Colonic mucosa (tissue), 4 donors: ENCODE measurements at regions not wholly inside any gene's neighbourhood (a gene's known extent, or its start where the extent isn't known, plus 50 kb on each side); places are given as distances from the start of the nearest gene placed in this dataset.

Experiments used
- DNase-seq: peaks from one replicate; pipeline ENCODE4 v3.0.0-alpha.2; 2020
- H3K27ac ChIP-seq: fragments of 200-600 bp; one replicate; pipeline ENCODE4 v1.8.0; 2021
- H3K27me3 ChIP-seq: fragments of 200-600 bp; one replicate; pipeline ENCODE4 v1.8.0; 2021
- H3K36me3 ChIP-seq: fragments of 200-600 bp; one replicate; pipeline ENCODE4 v1.8.0; 2021
- H3K4me1 ChIP-seq: fragments of 200-600 bp; one replicate; pipeline ENCODE4 v1.8.0; 2021; ENCODE audit warnings: mild to moderate bottlenecking
- H3K4me3 ChIP-seq: fragments of 200-600 bp; one replicate; pipeline ENCODE4 v1.8.0; 2021
- H3K9ac ChIP-seq, 2 donors: one replicate each; pipeline ENCODE4 v1.7.0; 2013; ENCODE audit warnings: control low read depth in 2 of 2, low read depth in 2 of 2, low read length in 2 of 2
- H3K9me3 ChIP-seq: fragments of 200-600 bp; one replicate; pipeline ENCODE4 v1.8.0; 2021
- intact Hi-C: fragments of 100-400 bp; cut with DNase I; formaldehyde crosslinking; loops from one replicate; pipeline ENCODE4 v1.14.1; 2022
- TF ChIP-seq, protein P1 (sequence below): fragments of 200-600 bp; IDR thresholded peaks from one replicate; pipeline ENCODE4 v1.8.0; 2022; ENCODE audit warnings: antibody characterized with exemption, mild to moderate bottlenecking
- donor health status: healthy.
- donor health status: DM: no; HTN: no; CAD: no.
- donor health status: DM: no; HTN: no; CAD: no.

DNA sequence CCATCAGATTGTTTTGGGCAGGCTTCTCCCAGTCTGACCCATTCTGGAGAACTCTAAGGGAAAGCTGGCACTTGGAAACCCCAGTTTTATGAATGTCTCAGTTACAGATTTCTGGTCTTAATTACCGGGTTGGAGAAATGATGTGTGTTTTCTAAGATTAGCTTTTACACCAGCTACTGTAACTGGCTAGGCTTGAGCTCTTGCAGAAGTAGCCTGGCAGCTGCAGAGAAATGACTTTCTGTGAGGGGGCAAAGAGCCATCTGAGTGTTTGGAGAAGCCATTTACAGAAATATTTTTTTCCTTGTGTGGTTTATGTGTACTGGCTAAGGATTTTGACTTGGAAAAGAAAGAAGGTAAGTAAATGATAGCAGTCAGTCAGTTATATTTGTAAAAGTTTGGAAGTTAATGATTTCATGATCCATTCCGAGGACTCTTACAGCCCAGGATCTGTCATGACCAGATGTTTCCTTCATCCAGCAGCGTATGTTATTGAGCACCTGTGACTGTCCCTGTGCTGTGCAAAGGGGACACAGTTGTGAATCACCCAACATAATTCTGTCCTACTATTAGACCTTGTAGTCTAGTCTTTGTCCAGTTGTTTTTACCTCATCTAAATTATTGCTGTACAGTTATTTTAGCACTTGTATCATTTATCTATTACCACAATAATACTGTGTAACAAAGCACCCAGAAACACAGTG, 53.7 kb upstream of the GDNF start:
- no peak overlapping the region for H3K4me3 ChIP-seq
- H3K27me3 ChIP-seq = no peaks in the 10 kb centered on the region
- no peaks in the 10 kb centered on the region for H3K9me3 ChIP-seq
- H3K27ac ChIP-seq = no peak overlapping the region
- H3K36me3 ChIP-seq = no peaks in the 10 kb centered on the region
- TF ChIP-seq, protein P1, sequence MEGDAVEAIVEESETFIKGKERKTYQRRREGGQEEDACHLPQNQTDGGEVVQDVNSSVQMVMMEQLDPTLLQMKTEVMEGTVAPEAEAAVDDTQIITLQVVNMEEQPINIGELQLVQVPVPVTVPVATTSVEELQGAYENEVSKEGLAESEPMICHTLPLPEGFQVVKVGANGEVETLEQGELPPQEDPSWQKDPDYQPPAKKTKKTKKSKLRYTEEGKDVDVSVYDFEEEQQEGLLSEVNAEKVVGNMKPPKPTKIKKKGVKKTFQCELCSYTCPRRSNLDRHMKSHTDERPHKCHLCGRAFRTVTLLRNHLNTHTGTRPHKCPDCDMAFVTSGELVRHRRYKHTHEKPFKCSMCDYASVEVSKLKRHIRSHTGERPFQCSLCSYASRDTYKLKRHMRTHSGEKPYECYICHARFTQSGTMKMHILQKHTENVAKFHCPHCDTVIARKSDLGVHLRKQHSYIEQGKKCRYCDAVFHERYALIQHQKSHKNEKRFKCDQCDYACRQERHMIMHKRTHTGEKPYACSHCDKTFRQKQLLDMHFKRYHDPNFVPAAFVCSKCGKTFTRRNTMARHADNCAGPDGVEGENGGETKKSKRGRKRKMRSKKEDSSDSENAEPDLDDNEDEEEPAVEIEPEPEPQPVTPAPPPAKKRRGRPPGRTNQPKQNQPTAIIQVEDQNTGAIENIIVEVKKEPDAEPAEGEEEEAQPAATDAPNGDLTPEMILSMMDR = no peak
- intact Hi-C loops = no loop called here
- H3K4me1 ChIP-seq = no peaks in the 10 kb centered on the region
- no peak for DNase-seq
- no peak overlapping the region for H3K9ac ChIP-seq

DNA sequence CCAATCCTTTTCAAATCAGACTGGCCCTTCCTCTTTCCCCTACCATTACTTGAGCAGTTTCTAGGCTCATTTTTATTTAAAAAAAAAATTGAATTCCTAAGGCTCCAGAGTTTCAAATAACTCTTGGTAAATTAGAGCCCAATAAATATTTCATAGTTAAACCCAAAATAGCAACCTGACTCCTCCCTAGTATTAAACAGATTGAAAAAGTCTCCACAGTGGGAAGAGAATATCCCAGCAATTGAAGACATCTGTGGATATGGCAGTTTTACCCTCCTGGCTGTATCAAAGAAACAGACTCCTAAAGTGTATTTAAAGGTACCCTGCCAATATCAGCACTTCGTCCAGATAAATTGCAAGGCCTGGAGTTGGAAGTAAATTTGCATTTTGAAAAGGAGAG, 52.7 kb upstream of the GDNF start:
- TF ChIP-seq, protein P1 = no peak
- no peaks in the 10 kb centered on the region for H3K4me1 ChIP-seq
- no peak overlapping the region for H3K4me3 ChIP-seq
- H3K9me3 ChIP-seq = no peaks in the 10 kb centered on the region
- H3K36me3 ChIP-seq = no peaks in the 10 kb centered on the region
- intact Hi-C loops = no loop called here
- H3K27me3 ChIP-seq = no peaks in the 10 kb centered on the region
- H3K9ac ChIP-seq = no peak overlapping the region
- DNase-seq = no peak
- no peak overlapping the region for H3K27ac ChIP-seq

DNA sequence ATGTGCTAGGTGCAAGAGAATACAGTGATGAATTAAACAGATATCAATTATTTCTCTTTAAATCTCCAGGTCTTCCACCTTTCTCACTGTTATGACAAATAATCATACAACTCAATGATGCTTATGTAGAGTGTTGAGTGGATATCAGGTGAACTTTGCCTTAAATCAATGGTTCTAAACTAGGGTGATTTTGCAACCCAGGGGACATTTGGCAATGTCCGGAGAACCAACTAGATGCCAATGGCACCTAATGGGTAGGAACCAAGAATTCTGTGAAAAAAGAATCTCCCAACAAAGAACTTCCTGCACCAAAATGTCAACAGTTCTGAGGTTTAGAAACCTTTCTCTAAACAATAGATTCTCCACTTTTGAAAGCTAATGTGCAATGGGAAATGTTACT, 52.0 kb upstream of the GDNF start:
- Histone ChIP-seq H3K27me3 (no peaks in the 10 kb centered on the region), H3K27ac (no peak overlapping the region), H3K9ac (no peak overlapping the region), H3K4me1 (no peaks in the 10 kb centered on the region), H3K9me3 (no peaks in the 10 kb centered on the region), H3K4me3 (no peak overlapping the region), H3K36me3 (no peaks in the 10 kb centered on the region)
- intact Hi-C loops = no loop called here
- TF ChIP-seq, protein P1 = no peak
- DNase-seq = no peak

DNA sequence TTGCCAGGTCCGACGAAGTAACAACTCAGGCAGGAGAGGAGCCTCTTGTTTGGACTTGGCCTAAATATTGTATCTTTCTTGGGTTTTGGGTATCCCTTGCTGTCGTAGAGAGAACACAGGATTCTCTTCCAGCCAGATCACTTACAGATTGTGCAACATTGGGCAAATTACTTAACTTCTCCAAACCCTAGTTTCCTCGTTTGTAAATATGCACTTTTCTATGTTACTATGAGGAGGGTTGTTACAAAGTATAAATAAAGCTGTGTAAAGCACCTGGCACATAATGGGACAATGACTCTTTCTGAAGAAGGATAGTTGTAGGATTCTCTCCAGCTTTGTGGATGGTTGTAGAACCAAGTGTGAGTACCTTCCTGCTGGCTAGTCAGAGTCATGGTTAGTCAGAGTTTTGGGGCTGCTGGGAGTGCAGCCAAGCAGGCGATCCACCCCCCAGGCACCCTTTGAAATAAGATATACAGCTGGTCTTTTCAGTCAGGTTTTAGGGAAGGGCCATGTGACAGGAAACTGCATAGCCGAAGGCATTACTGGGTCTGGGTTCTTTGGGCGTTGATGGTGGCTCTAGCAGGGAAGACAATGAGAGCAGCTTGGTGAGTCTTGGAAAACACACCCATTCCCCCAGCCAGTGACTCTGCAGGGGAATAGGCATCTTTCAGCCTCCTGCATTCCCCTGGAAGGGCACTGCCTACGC, 49.9 kb upstream of the GDNF start:
- intact Hi-C loops = no loop called here
- no peak for DNase-seq
- TF ChIP-seq, protein P1 = no peak
- no peak overlapping the region for H3K9ac ChIP-seq
- no peaks in the 10 kb centered on the region for H3K9me3 ChIP-seq
- no peak overlapping the region for H3K4me3 ChIP-seq
- no peak overlapping the region for H3K27ac ChIP-seq
- H3K4me1 ChIP-seq = no peaks in the 10 kb centered on the region
- no peaks in the 10 kb centered on the region for H3K36me3 ChIP-seq
- no peaks in the 10 kb centered on the region for H3K27me3 ChIP-seq
